ENCODE measurements at regions not wholly inside any gene's neighbourhood (a gene's known extent, or its start where the extent isn't known, plus 50 kb on each side); places are given as distances from the start of the nearest gene placed in this dataset.
A peak's percentile ranks its signal among the peaks of the same experiment; 100 is the strongest.

GRCh38 chr3:128569756-128570155 lies 76.8 kb upstream of the GATA2 start:
- ATAC-seq (no peak), DNase-seq (no peak)
- H3K27me3 Mint-ChIP-seq, result peaks cover 11% of the 10 kb centered on the region
- ChIA-PET POLR2A (no interaction called here), CTCF (no interaction called here)
- intact Hi-C loops (cut with DNase I, micrococcal nuclease), result no loop called here
- H3K36me3 Mint-ChIP-seq (ENCODE audit: low read depth), result no peaks in the 10 kb centered on the region
- no peaks in the 10 kb centered on the region for H3K9me3 Mint-ChIP-seq (ENCODE audit: low read depth)
- no peak overlapping the region for H3K4me3 Mint-ChIP-seq
- H3K4me1 Mint-ChIP-seq, result peaks cover 17% of the 10 kb centered on the region
- no peak overlapping the region for H3K27ac Mint-ChIP-seq

- ChIA-PET POLR2A (no interaction called here), CTCF (no interaction called here)
- peaks cover 8% of the 10 kb centered on the region for H3K27me3 Mint-ChIP-seq
- no peak for DNase-seq
- H3K36me3 Mint-ChIP-seq (ENCODE audit: low read depth), result no peaks in the 10 kb centered on the region
- H3K4me3 Mint-ChIP-seq, result no peak overlapping the region
- H3K9me3 Mint-ChIP-seq (ENCODE audit: low read depth), result no peaks in the 10 kb centered on the region
- peaks cover 16% of the 10 kb centered on the region for H3K4me1 Mint-ChIP-seq
- no peak for ATAC-seq
- no peak overlapping the region for H3K27ac Mint-ChIP-seq
- intact Hi-C loops (cut with DNase I, micrococcal nuclease), result no loop called here
Measured at GRCh38 chr3:128568602-128569490, 75.8 kb upstream of the GATA2 start.

GRCh38 chr3:128567705-128568356 lies 74.8 kb upstream of the GATA2 start:
- Mint-ChIP-seq H3K27ac (no peak overlapping the region), H3K9me3 (ENCODE audit: low read depth) (no peaks in the 10 kb centered on the region), H3K36me3 (ENCODE audit: low read depth) (no peaks in the 10 kb centered on the region), H3K4me3 (no peak overlapping the region), H3K27me3 (peaks cover 8% of the 10 kb centered on the region), H3K4me1 (peaks cover 6% of the 10 kb centered on the region)
- no peak for DNase-seq
- intact Hi-C loops (cut with DNase I, micrococcal nuclease), result no loop called here
- ChIA-PET CTCF (interaction anchor here (0.7 to 1.2 kb wide), 3 partner anchors 17 to 311 kb away, joined by 3 to 4 read pairs (median 4); no protein-coding TSS in a partner anchor), POLR2A (no interaction called here)
- ATAC-seq, result no peak

GRCh38 chr3:128567141-128567540 lies 74.1 kb upstream of the GATA2 start:
- ChIA-PET CTCF (interaction anchor here (1.2 kb wide), 2 partner anchors 17 to 140 kb away, joined by 3 to 4 read pairs; no protein-coding TSS in a partner anchor), POLR2A (no interaction called here)
- Mint-ChIP-seq H3K4me1 (no peaks in the 10 kb centered on the region), H3K4me3 (no peak overlapping the region), H3K27me3 (peaks cover 9% of the 10 kb centered on the region), H3K36me3 (ENCODE audit: low read depth) (no peaks in the 10 kb centered on the region), H3K27ac (no peak overlapping the region), H3K9me3 (ENCODE audit: low read depth) (no peaks in the 10 kb centered on the region)
- intact Hi-C loops (cut with DNase I, micrococcal nuclease), result no loop called here
- no peak for ATAC-seq
- no peak for DNase-seq

GRCh38 chr3:128563439-128563838 lies 70.4 kb upstream of the GATA2 start:
- ATAC-seq (no peak), DNase-seq (no peak)
- ChIA-PET POLR2A (no interaction called here), CTCF (no interaction called here)
- H3K36me3 Mint-ChIP-seq (ENCODE audit: low read depth), result no peaks in the 10 kb centered on the region
- no peak overlapping the region for H3K27ac Mint-ChIP-seq
- peaks cover 12% of the 10 kb centered on the region for H3K27me3 Mint-ChIP-seq
- H3K9me3 Mint-ChIP-seq (ENCODE audit: low read depth), result no peaks in the 10 kb centered on the region
- peaks cover 3% of the 10 kb centered on the region for H3K4me1 Mint-ChIP-seq
- H3K4me3 Mint-ChIP-seq, result no peak overlapping the region
- intact Hi-C loops (cut with DNase I, micrococcal nuclease), result no loop called here

GRCh38 chr3:128561504-128561903 lies 68.5 kb upstream of the GATA2 start:
- no peaks in the 10 kb centered on the region for H3K36me3 Mint-ChIP-seq (ENCODE audit: low read depth)
- no peak overlapping the region for H3K27ac Mint-ChIP-seq
- no peaks in the 10 kb centered on the region for H3K9me3 Mint-ChIP-seq (ENCODE audit: low read depth)
- DNase-seq (no peak), ATAC-seq (no peak)
- POLR2A ChIA-PET, result interaction anchor here (0.5 kb wide), 1 partner anchor 971 kb away, joined by 7 read pairs; the partner anchor contains the start of gene TPRA1
- CTCF ChIA-PET, result no interaction called here
- intact Hi-C loops (cut with DNase I, micrococcal nuclease), result no loop called here
- H3K4me1 Mint-ChIP-seq, result peaks cover 3% of the 10 kb centered on the region
- H3K27me3 Mint-ChIP-seq, result peaks cover 23% of the 10 kb centered on the region
- H3K4me3 Mint-ChIP-seq, result no peak overlapping the region

GRCh38 chr3:128560768-128561167 lies 67.8 kb upstream of the GATA2 start:
- intact Hi-C loops (cut with DNase I, micrococcal nuclease), result no loop called here
- Mint-ChIP-seq H3K27me3 (peaks cover 25% of the 10 kb centered on the region), H3K36me3 (ENCODE audit: low read depth) (no peaks in the 10 kb centered on the region), H3K4me1 (peaks cover 3% of the 10 kb centered on the region), H3K9me3 (ENCODE audit: low read depth) (no peaks in the 10 kb centered on the region), H3K4me3 (no peak overlapping the region), H3K27ac (no peak overlapping the region)
- POLR2A ChIA-PET, result interaction anchor here (0.5 kb wide), 1 partner anchor 970 kb away, joined by 7 read pairs; the partner anchor contains the start of gene TPRA1
- CTCF ChIA-PET, result no interaction called here
- no peak for ATAC-seq
- DNase-seq, result no peak

GRCh38 chr3:128559486-128560225 lies 66.7 kb upstream of the GATA2 start:
- H3K27ac Mint-ChIP-seq, result no peak overlapping the region
- peaks cover 29% of the 10 kb centered on the region for H3K27me3 Mint-ChIP-seq
- H3K36me3 Mint-ChIP-seq (ENCODE audit: low read depth), result no peaks in the 10 kb centered on the region
- POLR2A ChIA-PET, result no interaction called here
- no peak overlapping the region for H3K4me3 Mint-ChIP-seq
- no peaks in the 10 kb centered on the region for H3K9me3 Mint-ChIP-seq (ENCODE audit: low read depth)
- intact Hi-C loops (cut with DNase I, micrococcal nuclease), result no loop called here
- ATAC-seq (peak; percentile 65), DNase-seq (peak; percentile 59)
- peaks cover 5% of the 10 kb centered on the region for H3K4me1 Mint-ChIP-seq
- CTCF ChIA-PET, result no interaction called here

- peaks cover 42% of the 10 kb centered on the region for H3K27me3 Mint-ChIP-seq
- H3K36me3 Mint-ChIP-seq (ENCODE audit: low read depth), result no peaks in the 10 kb centered on the region
- ChIA-PET CTCF (interaction anchor here (0.9 to 1.0 kb wide), 2 partner anchors 10 to 104 kb away, joined by 3 read pairs; no protein-coding TSS in a partner anchor), POLR2A (no interaction called here)
- intact Hi-C loops (cut with DNase I, micrococcal nuclease), result no loop called here
- DNase-seq (no peak), ATAC-seq (no peak)
- H3K4me3 Mint-ChIP-seq, result no peak overlapping the region
- no peak overlapping the region for H3K27ac Mint-ChIP-seq
- no peaks in the 10 kb centered on the region for H3K9me3 Mint-ChIP-seq (ENCODE audit: low read depth)
- H3K4me1 Mint-ChIP-seq, result peaks cover 7% of the 10 kb centered on the region
Measured at GRCh38 chr3:128557531-128558280, 64.7 kb upstream of the GATA2 start.

GRCh38 chr3:128556907-128557306 lies 63.9 kb upstream of the GATA2 start:
- H3K4me3 Mint-ChIP-seq, result no peak overlapping the region
- H3K9me3 Mint-ChIP-seq (ENCODE audit: low read depth), result no peaks in the 10 kb centered on the region
- H3K27ac Mint-ChIP-seq, result no peak overlapping the region
- CTCF ChIA-PET, result interaction anchor here (0.9 to 1.0 kb wide), 2 partner anchors 10 to 103 kb away, joined by 3 read pairs; no protein-coding TSS in a partner anchor
- peaks cover 47% of the 10 kb centered on the region for H3K27me3 Mint-ChIP-seq
- H3K36me3 Mint-ChIP-seq (ENCODE audit: low read depth), result no peaks in the 10 kb centered on the region
- DNase-seq (no peak), ATAC-seq (no peak)
- intact Hi-C loops (cut with DNase I, micrococcal nuclease), result no loop called here
- H3K4me1 Mint-ChIP-seq, result peaks cover 7% of the 10 kb centered on the region
- POLR2A ChIA-PET, result interaction anchor here (0.7 kb wide), 1 partner anchor 208 kb away, joined by 3 read pairs; no protein-coding TSS in a partner anchor

- no peaks in the 10 kb centered on the region for H3K9me3 Mint-ChIP-seq (ENCODE audit: low read depth)
- peaks cover 7% of the 10 kb centered on the region for H3K4me1 Mint-ChIP-seq
- no peaks in the 10 kb centered on the region for H3K36me3 Mint-ChIP-seq (ENCODE audit: low read depth)
- ATAC-seq (peak; percentile 56), DNase-seq (peak; percentile 14)
- H3K27ac Mint-ChIP-seq, result no peak overlapping the region
- no peak overlapping the region for H3K4me3 Mint-ChIP-seq
- intact Hi-C loops (cut with DNase I, micrococcal nuclease), result no loop called here
- CTCF ChIA-PET, result no interaction called here
- POLR2A ChIA-PET, result no interaction called here
- peaks cover 50% of the 10 kb centered on the region for H3K27me3 Mint-ChIP-seq
Measured at GRCh38 chr3:128556384-128556783, 63.4 kb upstream of the GATA2 start.

Measured in activated CD4-positive, alpha-beta T cell treated with anti-CD3 and anti-CD28 coated beads for 36 hours (primary cell).